Mesothelial cell of epicardium (in vitro differentiated cells): ENCODE measurements at regions not wholly inside any gene's neighbourhood (a gene's known extent, or its start where the extent isn't known, plus 50 kb on each side); places are given as distances from the start of the nearest gene placed in this dataset.

Experiments
- DNase-seq, 2 experiments: peaks; one replicate each; pipeline ENCODE4 v3.0.0; 2021; ENCODE audit warnings: low spot score in 2 of 2; ENCODE audit not compliant: unreplicated experiment in 2 of 2
- H3K27ac Mint-ChIP-seq: 2 replicates; pipeline ENCODE4 v1.8.0; 2021; ENCODE audit warnings: mixed read lengths
- H3K27me3 Mint-ChIP-seq: 2 replicates; pipeline ENCODE4 v1.8.0; 2021; ENCODE audit warnings: low read depth, mixed read lengths
- H3K36me3 Mint-ChIP-seq: 2 replicates; pipeline ENCODE4 v1.8.0; 2021; ENCODE audit warnings: mixed read lengths
- H3K4me1 Mint-ChIP-seq: 2 replicates; pipeline ENCODE4 v1.8.0; 2021; ENCODE audit warnings: mixed read lengths
- H3K4me3 Mint-ChIP-seq: 2 replicates; pipeline ENCODE4 v1.8.0; 2021; ENCODE audit warnings: mild to moderate bottlenecking, moderate library complexity, mixed read lengths
- H3K9me3 Mint-ChIP-seq: 2 replicates; pipeline ENCODE4 v1.8.0; 2021; ENCODE audit warnings: mixed read lengths
- TF ChIP-seq, protein P1 (sequence below): fragments of 200-600 bp; sonication (generic); IDR thresholded peaks from one replicate; pipeline ENCODE4 v1.5.0; 2021; ENCODE audit warnings: antibody characterized with exemption; ENCODE audit not compliant: unreplicated experiment

DNA sequence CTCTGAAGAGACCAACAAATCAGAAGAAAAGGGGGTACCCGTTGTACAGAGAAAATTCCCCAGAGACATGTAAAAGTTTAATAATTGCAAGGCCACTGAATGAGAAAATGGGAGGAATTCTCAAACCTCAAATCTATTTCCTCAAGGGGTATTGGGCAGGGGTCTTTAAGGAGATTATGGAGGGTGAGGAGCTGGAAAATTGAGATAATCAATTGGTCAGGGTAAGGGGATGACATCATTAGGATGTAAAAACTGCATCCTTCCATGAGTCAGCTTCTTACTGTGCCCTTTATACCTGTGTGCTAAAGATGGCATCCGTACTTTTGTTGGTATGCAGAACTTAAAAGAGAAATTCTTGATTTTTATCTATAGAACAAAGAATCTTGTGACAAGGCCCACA is 641.5 kb downstream of the LRFN5 start:
- Mint-ChIP-seq H3K27me3 (no peaks in the 10 kb centered on the region), H3K36me3 (peaks cover 5% of the 10 kb centered on the region), H3K4me3 (no peak overlapping the region), H3K27ac (no peak overlapping the region), H3K9me3 (peaks cover 14% of the 10 kb centered on the region), H3K4me1 (no peaks in the 10 kb centered on the region)
- no peak for DNase-seq
- TF ChIP-seq, protein P1, sequence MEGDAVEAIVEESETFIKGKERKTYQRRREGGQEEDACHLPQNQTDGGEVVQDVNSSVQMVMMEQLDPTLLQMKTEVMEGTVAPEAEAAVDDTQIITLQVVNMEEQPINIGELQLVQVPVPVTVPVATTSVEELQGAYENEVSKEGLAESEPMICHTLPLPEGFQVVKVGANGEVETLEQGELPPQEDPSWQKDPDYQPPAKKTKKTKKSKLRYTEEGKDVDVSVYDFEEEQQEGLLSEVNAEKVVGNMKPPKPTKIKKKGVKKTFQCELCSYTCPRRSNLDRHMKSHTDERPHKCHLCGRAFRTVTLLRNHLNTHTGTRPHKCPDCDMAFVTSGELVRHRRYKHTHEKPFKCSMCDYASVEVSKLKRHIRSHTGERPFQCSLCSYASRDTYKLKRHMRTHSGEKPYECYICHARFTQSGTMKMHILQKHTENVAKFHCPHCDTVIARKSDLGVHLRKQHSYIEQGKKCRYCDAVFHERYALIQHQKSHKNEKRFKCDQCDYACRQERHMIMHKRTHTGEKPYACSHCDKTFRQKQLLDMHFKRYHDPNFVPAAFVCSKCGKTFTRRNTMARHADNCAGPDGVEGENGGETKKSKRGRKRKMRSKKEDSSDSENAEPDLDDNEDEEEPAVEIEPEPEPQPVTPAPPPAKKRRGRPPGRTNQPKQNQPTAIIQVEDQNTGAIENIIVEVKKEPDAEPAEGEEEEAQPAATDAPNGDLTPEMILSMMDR = no peak

DNA sequence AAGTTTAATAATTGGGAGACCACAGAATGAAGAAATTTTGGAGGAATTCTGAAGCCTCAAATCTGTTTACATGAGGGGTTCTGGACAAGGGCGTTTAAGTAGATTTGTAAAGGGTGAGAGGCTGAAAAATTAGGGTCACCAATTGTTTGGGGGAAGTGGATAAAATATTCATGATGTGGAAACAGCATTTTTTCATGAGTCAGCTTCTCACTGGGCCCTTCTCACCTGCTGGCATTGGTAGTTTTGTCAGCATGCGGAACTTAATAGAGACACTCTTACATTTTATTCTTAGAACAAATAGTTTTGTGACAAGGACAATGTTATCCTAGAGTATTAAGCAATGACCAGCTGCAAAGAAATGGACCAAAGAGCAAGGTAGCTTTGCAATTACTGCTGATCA is 634.4 kb downstream of the LRFN5 start:
- Mint-ChIP-seq H3K36me3 (peaks cover 5% of the 10 kb centered on the region), H3K27me3 (no peaks in the 10 kb centered on the region), H3K9me3 (peaks cover 47% of the 10 kb centered on the region), H3K4me3 (no peak overlapping the region), H3K27ac (no peak overlapping the region), H3K4me1 (no peaks in the 10 kb centered on the region)
- TF ChIP-seq, protein P1 = no peak
- no peak for DNase-seq

DNA sequence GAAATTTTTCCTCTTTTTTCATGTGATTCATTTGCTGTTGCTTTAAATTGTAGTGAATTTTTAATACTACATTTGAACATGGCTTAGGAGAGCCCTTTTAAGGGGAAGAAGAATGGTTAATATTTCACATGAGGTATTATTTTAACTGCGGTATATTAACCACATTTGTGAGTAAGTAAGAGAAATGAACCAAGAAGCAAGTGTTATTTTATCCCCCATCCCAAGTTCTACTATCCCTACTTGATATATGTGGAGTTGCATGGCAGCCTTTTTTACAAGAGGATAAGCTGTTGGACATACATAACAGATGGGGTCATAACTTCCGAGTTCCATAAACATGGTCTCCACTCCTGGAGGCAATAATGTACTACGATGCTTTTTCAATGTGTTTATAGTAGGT is 623.3 kb downstream of the LRFN5 start:
- Mint-ChIP-seq H3K9me3 (peaks cover 14% of the 10 kb centered on the region), H3K4me1 (no peaks in the 10 kb centered on the region), H3K4me3 (no peak overlapping the region), H3K27me3 (no peaks in the 10 kb centered on the region), H3K27ac (no peak overlapping the region), H3K36me3 (no peaks in the 10 kb centered on the region)
- TF ChIP-seq, protein P1 = no peak
- DNase-seq = no peak

GRCh38 chr14:42229294-42229693 is 622.6 kb downstream of the LRFN5 start:
- H3K4me1 Mint-ChIP-seq = peaks cover 3% of the 10 kb centered on the region
- TF ChIP-seq, protein P1 = no peak
- H3K9me3 Mint-ChIP-seq = peaks cover 14% of the 10 kb centered on the region

DNA sequence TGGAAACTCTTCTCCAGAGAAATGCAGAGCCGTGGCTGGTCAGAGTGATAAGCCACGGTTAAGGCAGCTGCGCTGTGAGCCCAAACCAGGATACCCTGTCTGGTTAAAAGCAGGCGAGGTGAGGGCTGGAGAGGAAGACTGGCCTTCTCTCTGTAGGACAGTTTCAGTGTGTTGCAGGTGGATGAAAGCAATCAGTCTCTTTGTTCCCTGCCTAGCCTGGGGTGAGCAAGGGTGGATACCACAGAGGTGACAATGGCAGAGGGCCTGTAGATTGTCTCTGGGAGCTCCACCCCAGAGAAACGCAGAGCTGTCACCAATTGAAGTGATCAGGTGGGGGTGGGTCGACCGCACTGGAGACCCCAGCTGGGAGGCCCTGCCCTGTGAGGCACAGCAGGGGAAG is 621.9 kb downstream of the LRFN5 start:
- Mint-ChIP-seq H3K4me3 (no peak overlapping the region), H3K27me3 (no peaks in the 10 kb centered on the region), H3K9me3 (peaks cover 14% of the 10 kb centered on the region), H3K36me3 (no peaks in the 10 kb centered on the region), H3K4me1 (peaks cover 9% of the 10 kb centered on the region), H3K27ac (no peak overlapping the region)
- TF ChIP-seq, protein P1 = no peak
- DNase-seq = no peak

More at GRCh38 chr14:42229294-42229693, 622.6 kb downstream of the LRFN5 start:
- Mint-ChIP-seq H3K4me3 (no peak overlapping the region), H3K27me3 (no peaks in the 10 kb centered on the region), H3K27ac (no peak overlapping the region), H3K36me3 (no peaks in the 10 kb centered on the region)
- DNase-seq = no peak
